ENCODE measurements at regions not wholly inside any gene's neighbourhood (a gene's known extent, or its start where the extent isn't known, plus 50 kb on each side); places are given as distances from the start of the nearest gene placed in this dataset.

DNA sequence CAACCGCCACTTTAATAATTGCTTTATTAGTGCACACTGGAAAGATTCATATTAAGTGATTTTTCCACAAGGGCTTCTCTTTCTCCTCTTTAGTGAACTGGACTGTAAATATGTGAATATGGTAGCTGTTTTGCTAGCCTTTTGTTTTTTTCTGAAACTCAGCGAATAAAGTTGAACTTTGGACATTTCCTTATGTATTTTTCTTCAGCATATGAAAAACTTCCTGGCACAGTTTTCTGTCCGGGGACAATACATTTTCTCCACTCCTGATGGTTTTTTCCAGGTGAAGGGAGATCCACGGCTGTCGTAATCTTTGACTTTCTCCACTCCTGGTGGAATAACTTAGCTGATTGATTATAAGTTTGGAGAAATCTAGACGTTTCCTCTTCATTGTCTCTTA, 457.4 kb upstream of the FAT1 start:
- no peak for DNase-seq (ENCODE audit: insufficient read length, low spot score, missing footprints)
- no peak for TF ChIP-seq CTCF (IDR thresholded peaks at IDR 0.05; ENCODE audit: extremely low read depth, low read depth, low read length)

DNA sequence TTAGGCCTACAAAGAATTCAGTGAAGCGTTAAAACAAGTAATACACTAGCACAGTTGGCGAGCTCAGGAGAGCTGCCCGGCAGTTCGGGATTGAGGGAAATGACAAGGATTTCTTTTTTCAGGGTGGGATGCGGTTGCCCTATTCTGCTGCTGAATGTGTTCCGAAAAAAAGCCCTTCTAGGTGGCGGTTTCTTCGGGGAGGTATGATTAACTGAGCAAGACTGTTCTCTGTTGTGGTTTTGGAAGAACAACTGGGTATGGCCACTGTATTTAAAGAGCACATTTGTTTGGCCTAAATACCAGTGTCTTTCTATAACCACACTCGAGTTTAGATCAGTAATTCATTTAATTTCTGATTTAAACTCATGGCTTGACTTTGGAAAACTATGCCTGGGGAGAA, 459.7 kb upstream of the FAT1 start:
- Histone ChIP-seq H3K4me3 (ENCODE audit: insufficient read depth, low read length) (peak overlapping the region; percentile 19), H3K9me3 (ENCODE audit: low read depth, low read length) (no peaks in the 10 kb centered on the region), H3K27me3 (ENCODE audit: insufficient read depth, low read length) (no peaks in the 10 kb centered on the region), H3K36me3 (ENCODE audit: insufficient read depth, low read length) (no peaks in the 10 kb centered on the region), H4K20me1 (ENCODE audit: insufficient read depth, low read length) (no peaks in the 10 kb centered on the region), H3K79me2 (ENCODE audit: insufficient read depth, low read length) (no peaks in the 10 kb centered on the region), H3K4me1 (ENCODE audit: insufficient read depth, low read length) (no peaks in the 10 kb centered on the region), H3K27ac (ENCODE audit: low read depth, low read length) (no peak overlapping the region), H3K4me2 (ENCODE audit: insufficient read depth, low read length) (peak overlapping the region; percentile 34), H2AFZ (ENCODE audit: low read length) (peak overlapping the region; percentile 38)
- no peak for TF ChIP-seq CTCF (IDR thresholded peaks at IDR 0.05; ENCODE audit: extremely low read depth, low read depth, low read length)
- DNase-seq (ENCODE audit: insufficient read length, low spot score, missing footprints) = no peak

More for the DNA sequence above, 457.4 kb upstream of the FAT1 start:
- Histone ChIP-seq H3K27ac (ENCODE audit: low read depth, low read length) (no peak overlapping the region), H4K20me1 (ENCODE audit: insufficient read depth, low read length) (no peaks in the 10 kb centered on the region), H3K4me3 (ENCODE audit: insufficient read depth, low read length) (no peak overlapping the region), H3K4me1 (ENCODE audit: insufficient read depth, low read length) (no peaks in the 10 kb centered on the region), H3K27me3 (ENCODE audit: insufficient read depth, low read length) (no peaks in the 10 kb centered on the region), H3K9me3 (ENCODE audit: low read depth, low read length) (no peaks in the 10 kb centered on the region), H3K36me3 (ENCODE audit: insufficient read depth, low read length) (no peaks in the 10 kb centered on the region), H3K79me2 (ENCODE audit: insufficient read depth, low read length) (no peaks in the 10 kb centered on the region), H2AFZ (ENCODE audit: low read length) (no peak overlapping the region), H3K4me2 (ENCODE audit: insufficient read depth, low read length) (no peak overlapping the region)

DNA sequence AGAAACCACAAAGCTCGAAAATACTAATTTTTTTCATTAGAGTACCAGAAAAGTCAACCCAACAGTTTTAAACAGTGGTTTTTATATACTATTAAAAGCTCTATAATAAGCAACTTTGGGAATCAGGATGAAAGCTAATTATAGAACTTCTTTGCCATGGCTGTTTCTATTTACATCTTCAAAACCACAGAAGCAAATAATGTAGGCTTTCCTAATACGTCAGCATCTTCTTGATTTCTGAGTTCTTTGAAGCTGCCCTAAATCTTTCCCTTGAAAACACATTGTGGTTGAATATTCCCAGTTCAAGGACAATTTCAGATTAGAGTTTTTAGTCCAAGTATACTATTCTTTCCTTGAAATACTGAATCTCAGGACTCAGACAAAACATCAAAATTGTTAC, 460.2 kb upstream of the FAT1 start:
- Histone ChIP-seq H3K27ac (ENCODE audit: low read depth, low read length) (no peak overlapping the region), H3K4me2 (ENCODE audit: insufficient read depth, low read length) (no peak overlapping the region), H3K4me3 (ENCODE audit: insufficient read depth, low read length) (no peak overlapping the region), H4K20me1 (ENCODE audit: insufficient read depth, low read length) (no peaks in the 10 kb centered on the region), H3K79me2 (ENCODE audit: insufficient read depth, low read length) (no peaks in the 10 kb centered on the region), H3K9me3 (ENCODE audit: low read depth, low read length) (no peaks in the 10 kb centered on the region), H3K36me3 (ENCODE audit: insufficient read depth, low read length) (no peaks in the 10 kb centered on the region), H3K4me1 (ENCODE audit: insufficient read depth, low read length) (no peaks in the 10 kb centered on the region), H2AFZ (ENCODE audit: low read length) (no peak overlapping the region), H3K27me3 (ENCODE audit: insufficient read depth, low read length) (no peaks in the 10 kb centered on the region)
- no peak for TF ChIP-seq CTCF (IDR thresholded peaks at IDR 0.05; ENCODE audit: extremely low read depth, low read depth, low read length)
- DNase-seq (ENCODE audit: insufficient read length, low spot score, missing footprints) = no peak

- Histone ChIP-seq H3K79me2 (ENCODE audit: insufficient read depth, low read length) (no peaks in the 10 kb centered on the region), H3K4me2 (ENCODE audit: insufficient read depth, low read length) (no peak overlapping the region), H3K27me3 (ENCODE audit: insufficient read depth, low read length) (no peaks in the 10 kb centered on the region), H2AFZ (ENCODE audit: low read length) (no peak overlapping the region), H3K4me3 (ENCODE audit: insufficient read depth, low read length) (no peak overlapping the region), H3K36me3 (ENCODE audit: insufficient read depth, low read length) (no peaks in the 10 kb centered on the region), H4K20me1 (ENCODE audit: insufficient read depth, low read length) (no peaks in the 10 kb centered on the region), H3K27ac (ENCODE audit: low read depth, low read length) (no peak overlapping the region), H3K9me3 (ENCODE audit: low read depth, low read length) (no peaks in the 10 kb centered on the region), H3K4me1 (ENCODE audit: insufficient read depth, low read length) (no peaks in the 10 kb centered on the region)
- no peak for TF ChIP-seq CTCF (IDR thresholded peaks at IDR 0.05; ENCODE audit: extremely low read depth, low read depth, low read length)
- DNase-seq (ENCODE audit: insufficient read length, low spot score, missing footprints) = no peak
Observed at GRCh38 chr4:187184508-187184907, 460.9 kb upstream of the FAT1 start.
